NCI-H510A treated with DMSO at 0.1 percent for 48 hours (cell line): ENCODE measurements at regions not wholly inside any gene's neighbourhood (a gene's known extent, or its start where the extent isn't known, plus 50 kb on each side); places are given as distances from the start of the nearest gene placed in this dataset.
"Not testable (repeated sequence)": the region's sequence is repeated elsewhere in the genome, so short reads cannot be mapped to it uniquely, and the experiment has no call there.

ENCODE experiments used
- DNase-seq: peaks from one replicate; lab custom pipeline; 2025; lab: John Stamatoyannopoulos, UW

GRCh38 chr11:23151819-23152218, 291.5 kb upstream of the CCDC179 start:
- no peak for DNase-seq

- DNase-seq: no peak
Observed at GRCh38 chr11:23155503-23155902, 295.2 kb upstream of the CCDC179 start.

GRCh38 chr11:23164022-23164421, 303.7 kb upstream of the CCDC179 start:
- DNase-seq: no peak

- DNase-seq: no peak
Observed at GRCh38 chr11:23166376-23166775, 306.1 kb upstream of the CCDC179 start.

DNA sequence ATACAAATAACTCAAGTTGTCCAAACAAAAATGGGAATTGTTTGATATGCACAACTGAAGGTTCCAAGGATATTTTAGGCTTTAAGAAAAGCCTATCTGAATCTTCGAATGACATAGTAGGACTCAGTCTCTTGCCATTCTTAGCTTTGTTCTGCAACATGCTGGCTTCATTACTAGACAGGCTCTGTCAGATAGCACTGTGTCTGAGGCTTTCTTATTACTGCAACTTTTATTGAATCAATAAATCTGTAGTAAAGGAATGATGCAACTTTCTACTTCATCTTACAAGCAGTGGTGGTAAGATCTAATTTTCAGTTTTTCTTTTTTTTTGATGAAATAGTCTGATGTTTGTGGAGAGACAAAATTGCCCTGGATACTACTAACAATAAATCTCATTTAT, 319.3 kb upstream of the CCDC179 start:
- no peak for DNase-seq

DNA sequence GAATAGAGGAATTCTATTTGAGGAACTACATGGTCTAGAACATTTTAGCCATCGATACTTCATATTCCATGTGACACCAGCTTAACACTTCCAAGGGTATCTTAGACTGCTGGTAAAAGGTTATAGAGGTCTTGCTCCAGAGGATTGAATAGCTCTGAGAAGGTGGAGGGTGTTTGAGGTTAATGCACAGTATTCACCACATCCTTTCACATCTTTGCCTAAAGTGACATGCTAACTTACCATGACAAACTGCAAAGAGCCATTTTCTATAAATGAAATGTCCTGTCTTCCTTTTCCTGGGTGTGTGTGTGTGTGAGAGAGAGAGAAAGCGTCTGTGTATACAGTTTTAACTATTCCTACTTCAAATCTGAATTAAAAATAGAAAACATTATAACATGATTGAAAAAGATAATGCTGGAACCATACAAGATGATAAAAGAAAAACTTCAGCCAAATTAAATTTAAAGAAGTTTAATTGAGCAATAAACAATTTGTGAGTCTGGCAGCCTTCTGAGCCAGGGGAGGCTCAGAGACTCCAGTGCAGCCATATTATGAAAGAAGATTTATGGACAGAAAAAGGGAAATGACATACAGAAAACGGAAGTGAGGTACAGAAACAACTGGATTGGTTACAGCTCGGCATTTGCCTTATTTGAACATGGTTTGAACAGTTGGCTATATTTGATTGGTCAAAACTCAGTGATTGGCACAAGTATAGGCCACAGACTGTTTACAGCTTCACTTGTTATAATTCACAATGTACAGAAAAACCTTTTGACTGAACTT, 320.9 kb upstream of the CCDC179 start:
- DNase-seq: no peak

GRCh38 chr11:23192256-23192655, 332.0 kb upstream of the CCDC179 start:
- DNase-seq: no peak

DNA sequence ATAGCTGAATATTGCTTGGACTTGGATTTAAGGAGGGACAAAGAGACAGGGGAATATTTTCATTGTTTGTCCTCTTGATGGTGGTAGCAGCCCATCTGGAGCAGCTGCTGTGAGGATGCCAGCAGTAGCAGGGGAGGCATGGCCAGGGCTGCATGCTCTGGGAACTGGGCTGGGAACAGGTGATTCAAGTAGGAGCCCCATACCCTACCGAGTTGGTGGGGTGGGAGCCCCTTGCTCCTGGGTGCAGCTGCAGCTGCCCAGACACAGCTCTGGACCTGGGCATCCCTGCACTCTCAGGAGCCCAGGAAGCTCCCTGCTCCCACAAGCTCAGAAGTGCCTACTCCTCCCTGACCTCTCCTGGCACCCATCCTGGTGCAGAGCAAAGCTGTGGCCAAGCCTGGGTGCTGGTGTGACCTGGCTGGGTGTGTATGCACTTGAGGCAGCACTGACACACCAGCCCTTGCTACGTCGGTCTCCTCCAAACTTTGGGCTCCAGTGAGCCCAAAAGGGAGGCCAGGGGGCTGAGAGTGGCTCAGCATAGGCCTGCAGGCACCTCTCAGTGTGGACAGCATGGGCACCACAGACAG, 341.8 kb upstream of the CCDC179 start:
- no peak for DNase-seq

DNA sequence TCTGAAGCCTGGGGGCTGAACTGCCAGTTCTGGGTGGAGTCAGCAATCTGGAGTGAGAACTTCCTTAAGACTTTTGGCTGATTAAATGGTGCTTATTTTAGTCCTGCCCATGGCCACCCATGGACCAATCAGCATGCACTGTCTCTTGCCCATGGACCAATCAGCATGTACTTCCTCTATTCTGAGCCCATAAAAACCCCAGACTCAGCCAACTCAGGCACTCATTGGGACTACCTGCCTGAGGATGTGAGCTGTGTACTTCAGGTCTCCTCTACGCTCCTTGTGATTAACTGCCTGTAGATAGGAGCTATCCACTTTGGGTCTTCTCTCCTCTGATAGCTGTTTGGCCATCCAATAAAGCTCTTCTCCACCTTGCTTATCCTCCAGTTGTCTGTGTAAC, 342.3 kb upstream of the CCDC179 start:
- no peak for DNase-seq

- DNase-seq: no peak
Observed at GRCh38 chr11:23205156-23205871, 345.0 kb upstream of the CCDC179 start.

GRCh38 chr11:23206741-23207336, 346.6 kb upstream of the CCDC179 start:
- DNase-seq: no peak

DNA sequence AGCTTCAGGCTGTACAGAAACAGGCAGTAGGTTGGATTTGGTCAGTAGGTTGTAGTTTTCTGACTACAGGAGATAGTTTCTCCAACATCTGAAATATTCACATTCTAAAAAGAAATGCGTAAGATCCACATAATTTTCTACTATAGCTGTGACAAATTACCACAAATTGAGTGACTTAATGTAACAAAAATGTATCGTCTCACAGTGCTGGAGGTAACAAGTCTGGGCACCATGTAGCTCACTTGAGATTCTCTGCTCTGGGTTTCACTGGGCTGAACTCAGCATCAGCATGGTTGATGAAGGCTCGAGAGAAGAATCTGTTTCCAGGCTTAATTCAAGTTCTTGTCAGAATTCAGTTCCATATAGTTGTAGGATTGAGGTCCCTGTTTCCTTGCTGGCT, 350.9 kb upstream of the CCDC179 start:
- no peak for DNase-seq

- DNase-seq: peak; percentile 64
Observed at GRCh38 chr11:23212807-23213206, 352.5 kb upstream of the CCDC179 start.

DNA sequence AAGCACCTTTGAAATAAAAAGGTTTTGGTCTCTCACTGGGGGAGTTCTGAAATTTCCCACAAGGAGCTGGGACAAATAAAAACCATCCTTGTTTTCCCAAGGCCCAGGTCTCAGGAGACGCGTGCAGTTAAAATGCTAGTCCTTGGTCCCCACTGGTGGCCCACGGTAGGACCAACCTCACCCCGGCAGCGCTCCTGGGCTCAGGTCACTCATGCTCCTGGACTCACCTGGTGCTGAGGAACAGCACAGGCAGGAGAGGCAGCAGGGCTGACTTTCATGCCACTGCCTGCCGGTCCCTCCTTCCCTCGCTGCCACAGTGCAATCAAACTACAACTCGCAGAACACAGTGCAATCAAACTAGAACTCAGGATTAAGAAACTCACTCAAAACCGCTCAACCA, 356.8 kb upstream of the CCDC179 start:
- DNase-seq: no peak

DNA sequence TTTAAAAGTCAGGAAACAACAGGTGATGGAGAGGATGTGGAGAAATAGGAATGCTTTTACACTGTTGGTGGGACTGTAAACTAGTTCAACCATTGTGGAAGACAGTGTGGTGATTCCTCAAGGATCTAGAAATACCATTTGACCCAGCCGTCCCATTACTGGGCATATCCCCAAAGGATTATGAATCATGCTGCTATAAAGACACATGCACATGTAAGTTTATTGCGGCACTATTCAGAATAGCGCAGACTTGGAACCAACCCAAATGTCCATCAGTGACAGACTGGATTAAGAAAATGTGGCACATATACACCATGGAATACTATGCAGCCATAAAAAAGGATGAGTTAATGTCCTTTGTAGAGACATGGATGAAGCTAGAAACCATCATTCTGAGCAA, 359.8 kb upstream of the CCDC179 start:
- not testable (repeated sequence) for DNase-seq

- no peak for DNase-seq
Observed at GRCh38 chr11:23221366-23221765, 361.1 kb upstream of the CCDC179 start.

- no peak for DNase-seq
Observed at GRCh38 chr11:23226331-23227077, 366.2 kb upstream of the CCDC179 start.

GRCh38 chr11:23227078-23227445, 366.8 kb upstream of the CCDC179 start:
- no peak for DNase-seq

- DNase-seq: no peak
Observed at GRCh38 chr11:23232652-23233051, 372.4 kb upstream of the CCDC179 start.

- no peak for DNase-seq
Observed at GRCh38 chr11:23233075-23233474, 372.8 kb upstream of the CCDC179 start.

DNA sequence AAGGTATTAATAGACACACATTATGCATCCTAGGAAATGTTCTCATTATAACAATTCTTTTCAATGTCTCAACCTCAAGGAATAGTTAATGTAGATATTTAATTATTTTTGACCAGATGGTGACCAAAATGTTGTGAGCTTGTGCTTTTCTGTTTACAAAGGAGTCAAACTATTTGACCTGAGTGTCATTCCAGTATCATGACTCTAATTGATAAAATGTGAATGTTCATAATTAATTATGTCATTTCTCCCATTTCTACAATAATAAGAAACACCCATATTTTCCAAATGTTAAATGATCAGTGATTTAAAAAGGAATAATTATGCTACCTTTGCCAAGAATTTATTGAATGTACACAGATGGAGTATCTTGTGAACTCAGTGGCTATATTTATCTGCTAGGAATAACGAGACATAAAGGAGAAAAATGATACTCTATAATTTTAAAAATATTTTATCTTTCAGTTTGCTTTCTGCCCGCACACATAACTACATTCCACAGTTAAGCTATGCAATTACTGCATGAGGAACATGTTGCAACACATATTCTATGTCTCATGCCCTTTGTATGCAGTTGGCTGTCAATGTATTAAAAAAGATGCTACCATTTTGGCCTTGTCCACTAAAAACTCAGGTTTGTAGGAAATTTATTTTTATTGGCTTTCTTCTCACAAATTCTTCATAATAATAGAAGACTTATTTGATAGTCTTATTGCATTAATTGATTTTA, 376.7 kb upstream of the CCDC179 start:
- no peak for DNase-seq
